ENCODE measurements at regions not wholly inside any gene's neighbourhood (a gene's known extent, or its start where the extent isn't known, plus 50 kb on each side); places are given as distances from the start of the nearest gene placed in this dataset.

GRCh38 chr1:94644352-94644751 is 102.8 kb upstream of the F3 start:
- Mint-ChIP-seq H3K27me3 (ENCODE audit: low read depth) (peaks cover 3% of the 10 kb centered on the region), H3K4me1 (ENCODE audit: low read depth) (no peaks in the 10 kb centered on the region), H3K4me3 (no peak overlapping the region), H3K9me3 (peaks cover 9% of the 10 kb centered on the region), H3K36me3 (ENCODE audit: insufficient read depth) (no peaks in the 10 kb centered on the region)
- ATAC-seq = no peak
- no peak for DNase-seq

GRCh38 chr1:94643819-94644218 is 102.3 kb upstream of the F3 start:
- ATAC-seq = no peak
- Mint-ChIP-seq H3K4me1 (ENCODE audit: low read depth) (no peaks in the 10 kb centered on the region), H3K4me3 (no peak overlapping the region), H3K27me3 (ENCODE audit: low read depth) (peaks cover 3% of the 10 kb centered on the region), H3K9me3 (peaks cover 9% of the 10 kb centered on the region), H3K36me3 (ENCODE audit: insufficient read depth) (no peaks in the 10 kb centered on the region)
- DNase-seq = no peak

GRCh38 chr1:94642617-94643321 is 101.2 kb upstream of the F3 start:
- Mint-ChIP-seq H3K9me3 (peaks cover 9% of the 10 kb centered on the region), H3K27me3 (ENCODE audit: low read depth) (peaks cover under 1% of the 10 kb centered on the region), H3K36me3 (ENCODE audit: insufficient read depth) (no peaks in the 10 kb centered on the region), H3K4me3 (no peak overlapping the region), H3K4me1 (ENCODE audit: low read depth) (no peaks in the 10 kb centered on the region)
- ATAC-seq (no peak), DNase-seq (no peak)

- Mint-ChIP-seq H3K27me3 (ENCODE audit: low read depth) (no peaks in the 10 kb centered on the region), H3K36me3 (ENCODE audit: insufficient read depth) (no peaks in the 10 kb centered on the region), H3K4me1 (ENCODE audit: low read depth) (no peaks in the 10 kb centered on the region), H3K9me3 (peaks cover 9% of the 10 kb centered on the region), H3K4me3 (no peak overlapping the region)
- DNase-seq (no peak), ATAC-seq (no peak)
Measured at GRCh38 chr1:94641990-94642389, 100.4 kb upstream of the F3 start.

- DNase-seq (no peak), ATAC-seq (no peak)
- Mint-ChIP-seq H3K36me3 (ENCODE audit: insufficient read depth) (no peaks in the 10 kb centered on the region), H3K4me3 (no peak overlapping the region), H3K27me3 (ENCODE audit: low read depth) (no peaks in the 10 kb centered on the region), H3K4me1 (ENCODE audit: low read depth) (no peaks in the 10 kb centered on the region), H3K9me3 (peaks cover 9% of the 10 kb centered on the region)
Measured at GRCh38 chr1:94640125-94640524, 98.6 kb upstream of the F3 start.

- no peak for ATAC-seq
- no peak for DNase-seq
- no peak overlapping the region for H3K4me3 Mint-ChIP-seq
- no peaks in the 10 kb centered on the region for H3K4me1 Mint-ChIP-seq (ENCODE audit: low read depth)
- H3K36me3 Mint-ChIP-seq (ENCODE audit: insufficient read depth) = no peaks in the 10 kb centered on the region
- peaks cover 3% of the 10 kb centered on the region for H3K27me3 Mint-ChIP-seq (ENCODE audit: low read depth)
- H3K9me3 Mint-ChIP-seq = peaks cover 9% of the 10 kb centered on the region
Measured at GRCh38 chr1:94637121-94637520, 95.6 kb upstream of the F3 start.

GRCh38 chr1:94636624-94637023 is 95.1 kb upstream of the F3 start:
- peaks cover 3% of the 10 kb centered on the region for H3K27me3 Mint-ChIP-seq (ENCODE audit: low read depth)
- H3K36me3 Mint-ChIP-seq (ENCODE audit: insufficient read depth) = no peaks in the 10 kb centered on the region
- H3K9me3 Mint-ChIP-seq = peaks cover 9% of the 10 kb centered on the region
- DNase-seq (no peak), ATAC-seq (no peak)
- H3K4me3 Mint-ChIP-seq = no peak overlapping the region
- no peaks in the 10 kb centered on the region for H3K4me1 Mint-ChIP-seq (ENCODE audit: low read depth)

- no peaks in the 10 kb centered on the region for H3K4me1 Mint-ChIP-seq (ENCODE audit: low read depth)
- H3K9me3 Mint-ChIP-seq = peaks cover 9% of the 10 kb centered on the region
- no peaks in the 10 kb centered on the region for H3K36me3 Mint-ChIP-seq (ENCODE audit: insufficient read depth)
- ATAC-seq (no peak), DNase-seq (no peak)
- H3K4me3 Mint-ChIP-seq = no peak overlapping the region
- peaks cover 3% of the 10 kb centered on the region for H3K27me3 Mint-ChIP-seq (ENCODE audit: low read depth)
Measured at GRCh38 chr1:94636100-94636499, 94.5 kb upstream of the F3 start.

- no peak overlapping the region for H3K4me3 Mint-ChIP-seq
- H3K9me3 Mint-ChIP-seq = peaks cover 5% of the 10 kb centered on the region
- no peak for ATAC-seq
- H3K36me3 Mint-ChIP-seq (ENCODE audit: insufficient read depth) = no peaks in the 10 kb centered on the region
- H3K4me1 Mint-ChIP-seq (ENCODE audit: low read depth) = no peaks in the 10 kb centered on the region
- H3K27me3 Mint-ChIP-seq (ENCODE audit: low read depth) = peaks cover 3% of the 10 kb centered on the region
- no peak for DNase-seq
Measured at GRCh38 chr1:94634977-94635416, 93.4 kb upstream of the F3 start.

GRCh38 chr1:94633051-94633450 is 91.5 kb upstream of the F3 start:
- no peaks in the 10 kb centered on the region for H3K9me3 Mint-ChIP-seq
- no peaks in the 10 kb centered on the region for H3K36me3 Mint-ChIP-seq (ENCODE audit: insufficient read depth)
- no peak overlapping the region for H3K4me3 Mint-ChIP-seq
- DNase-seq (no peak), ATAC-seq (no peak)
- H3K4me1 Mint-ChIP-seq (ENCODE audit: low read depth) = no peaks in the 10 kb centered on the region
- H3K27me3 Mint-ChIP-seq (ENCODE audit: low read depth) = peaks cover 3% of the 10 kb centered on the region

- no peaks in the 10 kb centered on the region for H3K9me3 Mint-ChIP-seq
- H3K4me3 Mint-ChIP-seq = no peak overlapping the region
- no peak for ATAC-seq
- no peak for DNase-seq
- no peaks in the 10 kb centered on the region for H3K36me3 Mint-ChIP-seq (ENCODE audit: insufficient read depth)
- H3K27me3 Mint-ChIP-seq (ENCODE audit: low read depth) = peaks cover 3% of the 10 kb centered on the region
- H3K4me1 Mint-ChIP-seq (ENCODE audit: low read depth) = no peaks in the 10 kb centered on the region
Measured at GRCh38 chr1:94629259-94630181, 88.0 kb upstream of the F3 start.

- ATAC-seq (no peak), DNase-seq (no peak)
- H3K4me1 Mint-ChIP-seq (ENCODE audit: low read depth) = no peaks in the 10 kb centered on the region
- H3K27me3 Mint-ChIP-seq (ENCODE audit: low read depth) = peaks cover 3% of the 10 kb centered on the region
- H3K4me3 Mint-ChIP-seq = no peak overlapping the region
- no peaks in the 10 kb centered on the region for H3K36me3 Mint-ChIP-seq (ENCODE audit: insufficient read depth)
- no peaks in the 10 kb centered on the region for H3K9me3 Mint-ChIP-seq
Measured at GRCh38 chr1:94628499-94628843, 86.9 kb upstream of the F3 start.

- H3K4me1 Mint-ChIP-seq (ENCODE audit: low read depth) = no peaks in the 10 kb centered on the region
- ATAC-seq (no peak), DNase-seq (no peak)
- no peaks in the 10 kb centered on the region for H3K9me3 Mint-ChIP-seq
- no peaks in the 10 kb centered on the region for H3K36me3 Mint-ChIP-seq (ENCODE audit: insufficient read depth)
- no peak overlapping the region for H3K4me3 Mint-ChIP-seq
- no peaks in the 10 kb centered on the region for H3K27me3 Mint-ChIP-seq (ENCODE audit: low read depth)
Measured at GRCh38 chr1:94627771-94628498, 86.4 kb upstream of the F3 start.

GRCh38 chr1:94624203-94624602 is 82.6 kb upstream of the F3 start:
- no peaks in the 10 kb centered on the region for H3K9me3 Mint-ChIP-seq
- DNase-seq (no peak), ATAC-seq (no peak)
- H3K4me1 Mint-ChIP-seq (ENCODE audit: low read depth) = no peaks in the 10 kb centered on the region
- H3K27me3 Mint-ChIP-seq (ENCODE audit: low read depth) = no peaks in the 10 kb centered on the region
- no peak overlapping the region for H3K4me3 Mint-ChIP-seq
- no peaks in the 10 kb centered on the region for H3K36me3 Mint-ChIP-seq (ENCODE audit: insufficient read depth)
